Activated B cell treated with CpG ODN at 0.5 μM for 24 hours (primary cell): ENCODE measurements at regions not wholly inside any gene's neighbourhood (a gene's known extent, or its start where the extent isn't known, plus 50 kb on each side); places are given as distances from the start of the nearest gene placed in this dataset.

Source experiments
- ATAC-seq: fragments of 200-7000 bp; cut with Tn5 transposase; one replicate; pipeline ENCODE4 v1.10.0; 2021; ENCODE audit warnings: low read depth, mild to moderate bottlenecking, moderate library complexity
- CTCF ChIA-PET: fragments of 350-600 bp; sonication (Branson Sonifier 250); formaldehyde crosslinking; loops from one replicate; lab custom pipeline; 2021; ENCODE audit warnings: antibody characterized with exemption; lab: Charles Lee
- POLR2A ChIA-PET: fragments of 350-600 bp; sonication (Branson Sonifier 250); formaldehyde crosslinking; loops from one replicate; lab custom pipeline; 2021; ENCODE audit warnings: antibody characterized with exemption; lab: Charles Lee
- DNase-seq: peaks from one replicate; pipeline ENCODE4 v3.0.0; 2022
- H3K27ac Mint-ChIP-seq: one replicate; pipeline ENCODE4 v1.8.0; 2020; ENCODE audit warnings: mixed read lengths
- H3K27me3 Mint-ChIP-seq: one replicate; pipeline ENCODE4 v1.8.0; 2021; ENCODE audit warnings: mixed read lengths
- H3K36me3 Mint-ChIP-seq: one replicate; pipeline ENCODE4 v1.8.0; 2021; ENCODE audit warnings: low read depth, mixed read lengths
- H3K4me1 Mint-ChIP-seq: one replicate; pipeline ENCODE4 v1.8.0; 2021; ENCODE audit warnings: mixed read lengths
- H3K4me3 Mint-ChIP-seq: one replicate; pipeline ENCODE4 v1.8.0; 2020; ENCODE audit warnings: mild to moderate bottlenecking, mixed read lengths
- H3K9me3 Mint-ChIP-seq: one replicate; pipeline ENCODE4 v1.8.0; 2020; ENCODE audit warnings: mixed read lengths
- CTCF ChIP-seq: fragments of 200-600 bp; IDR thresholded peaks from one replicate; pipeline ENCODE4 v1.8.0; 2022; ENCODE audit warnings: antibody characterized with exemption, mild to moderate bottlenecking
- intact Hi-C: fragments of 100-400 bp; cut with micrococcal nuclease; formaldehyde crosslinking; loops from one replicate; pipeline ENCODE4 v1.15.1; 2024

GRCh38 chr6:75546381-75546780, 52.8 kb upstream of the FILIP1 start:
- no peaks in the 10 kb centered on the region for H3K9me3 Mint-ChIP-seq
- POLR2A ChIA-PET, result no interaction called here

GRCh38 chr6:75550544-75551167, 51.0 kb upstream of the SENP6 start:
- DNase-seq (no peak), ATAC-seq (no peak)
- ChIA-PET POLR2A (no interaction called here), CTCF (no interaction called here)
- no peaks in the 10 kb centered on the region for H3K36me3 Mint-ChIP-seq
- H3K4me3 Mint-ChIP-seq, result no peak overlapping the region
- H3K27ac Mint-ChIP-seq, result no peak overlapping the region
- peaks cover 5% of the 10 kb centered on the region for H3K27me3 Mint-ChIP-seq
- no peaks in the 10 kb centered on the region for H3K9me3 Mint-ChIP-seq
- H3K4me1 Mint-ChIP-seq, result no peaks in the 10 kb centered on the region
- intact Hi-C loops, result no loop called here
- no peak for TF ChIP-seq CTCF

More at GRCh38 chr6:75546381-75546780, 52.8 kb upstream of the FILIP1 start:
- intact Hi-C loops, result loop anchor here (1.0 kb wide), 1 partner anchor 280 kb away; no protein-coding TSS in a partner anchor
- Mint-ChIP-seq H3K36me3 (no peaks in the 10 kb centered on the region), H3K27me3 (peaks cover 6% of the 10 kb centered on the region), H3K4me3 (no peak overlapping the region), H3K27ac (no peak overlapping the region), H3K4me1 (no peaks in the 10 kb centered on the region)
- TF ChIP-seq CTCF, result no peak
- ATAC-seq, result no peak
- CTCF ChIA-PET, result interaction anchor here (0.6 to 1.6 kb wide), 4 partner anchors 279 to 335 kb away, joined by 3 to 11 read pairs (median 4); no protein-coding TSS in a partner anchor
- no peak for DNase-seq

GRCh38 chr6:75551367-75551952, 50.2 kb upstream of the SENP6 start:
- no peak for TF ChIP-seq CTCF
- intact Hi-C loops, result no loop called here
- DNase-seq, result no peak

More at GRCh38 chr6:75551367-75551952, 50.2 kb upstream of the SENP6 start:
- ATAC-seq, result no peak
- Mint-ChIP-seq H3K27me3 (peaks cover 5% of the 10 kb centered on the region), H3K36me3 (no peaks in the 10 kb centered on the region), H3K4me3 (no peak overlapping the region), H3K27ac (no peak overlapping the region), H3K4me1 (no peaks in the 10 kb centered on the region), H3K9me3 (no peaks in the 10 kb centered on the region)
- CTCF ChIA-PET, result no interaction called here
- POLR2A ChIA-PET, result no interaction called here
